HFFc6 (cell line): ENCODE measurements at regions not wholly inside any gene's neighbourhood (a gene's known extent, or its start where the extent isn't known, plus 50 kb on each side); places are given as distances from the start of the nearest gene placed in this dataset.
A peak's percentile ranks its signal among the peaks of the same experiment; 100 is the strongest.

Experiments
- DNase-seq: peaks from one replicate; pipeline ENCODE4 v3.0.0-alpha.2; 2018
- H3K27ac Mint-ChIP-seq: 2 replicates; pipeline ENCODE4 v1.8.0; 2020; ENCODE audit warnings: mild to moderate bottlenecking, mixed read lengths
- H3K27me3 Mint-ChIP-seq: 2 replicates; pipeline ENCODE4 v1.8.0; 2021; ENCODE audit warnings: mild to moderate bottlenecking, moderate library complexity, mixed read lengths; ENCODE audit not compliant: insufficient read depth
- H3K36me3 Mint-ChIP-seq: 2 replicates; pipeline ENCODE4 v1.8.0; 2021; ENCODE audit warnings: low read depth, mixed read lengths
- H3K4me1 Mint-ChIP-seq: 2 replicates; pipeline ENCODE4 v1.8.0; 2020; ENCODE audit warnings: low read depth, mixed read lengths
- H3K4me3 Mint-ChIP-seq: 2 replicates; pipeline ENCODE4 v1.8.0; 2020; ENCODE audit warnings: mild to moderate bottlenecking, moderate library complexity, mixed read lengths
- H3K9me3 Mint-ChIP-seq: 2 replicates; pipeline ENCODE4 v1.8.0; 2020; ENCODE audit warnings: mild to moderate bottlenecking, mixed read lengths
- TF ChIP-seq, protein P1 (sequence below): fragments of 200-600 bp; sonication (generic); IDR thresholded peaks from 2 replicates; pipeline ENCODE4 v1.5.0; 2021; ENCODE audit warnings: antibody characterized with exemption, mild to moderate bottlenecking

DNA sequence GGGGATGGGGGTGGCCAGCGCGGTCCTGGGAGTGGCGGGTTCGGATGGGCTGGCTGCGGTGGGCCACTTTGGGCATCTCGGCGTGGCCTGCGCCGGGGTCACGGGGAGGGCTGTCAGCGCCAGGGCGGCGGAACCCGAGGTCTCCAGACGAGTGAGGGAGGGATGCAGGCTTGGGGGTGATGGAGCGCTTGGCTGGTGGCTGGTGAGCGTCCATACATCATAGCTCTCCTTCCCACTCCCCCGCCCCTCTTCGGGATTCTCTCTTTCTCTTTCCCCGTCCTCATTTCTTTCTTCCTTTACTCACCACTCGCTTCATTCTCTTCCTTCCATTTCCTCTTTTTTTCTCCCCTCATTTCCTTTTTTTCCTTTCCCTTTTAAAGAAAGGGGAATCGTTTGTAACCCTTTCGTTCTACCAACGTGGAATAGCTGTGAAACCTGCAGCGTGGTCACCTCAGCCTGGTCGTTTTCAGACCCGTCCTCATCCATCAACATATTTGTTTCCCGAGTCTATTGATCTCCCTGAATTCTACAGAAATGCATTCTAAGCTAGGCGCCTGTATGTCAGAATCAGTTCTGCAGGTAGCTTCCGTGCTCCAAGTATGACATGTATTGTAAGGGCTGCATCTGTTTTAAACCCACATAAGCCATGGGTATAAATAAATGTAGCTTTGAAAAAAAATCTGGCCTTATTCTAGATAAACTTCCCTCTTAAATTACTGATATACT is 260.3 kb upstream of the E2F7 start:
- no peaks in the 10 kb centered on the region for H3K9me3 Mint-ChIP-seq
- peaks cover 25% of the 10 kb centered on the region for H3K27me3 Mint-ChIP-seq
- H3K4me1 Mint-ChIP-seq, result peaks cover 17% of the 10 kb centered on the region
- TF ChIP-seq, protein P1, sequence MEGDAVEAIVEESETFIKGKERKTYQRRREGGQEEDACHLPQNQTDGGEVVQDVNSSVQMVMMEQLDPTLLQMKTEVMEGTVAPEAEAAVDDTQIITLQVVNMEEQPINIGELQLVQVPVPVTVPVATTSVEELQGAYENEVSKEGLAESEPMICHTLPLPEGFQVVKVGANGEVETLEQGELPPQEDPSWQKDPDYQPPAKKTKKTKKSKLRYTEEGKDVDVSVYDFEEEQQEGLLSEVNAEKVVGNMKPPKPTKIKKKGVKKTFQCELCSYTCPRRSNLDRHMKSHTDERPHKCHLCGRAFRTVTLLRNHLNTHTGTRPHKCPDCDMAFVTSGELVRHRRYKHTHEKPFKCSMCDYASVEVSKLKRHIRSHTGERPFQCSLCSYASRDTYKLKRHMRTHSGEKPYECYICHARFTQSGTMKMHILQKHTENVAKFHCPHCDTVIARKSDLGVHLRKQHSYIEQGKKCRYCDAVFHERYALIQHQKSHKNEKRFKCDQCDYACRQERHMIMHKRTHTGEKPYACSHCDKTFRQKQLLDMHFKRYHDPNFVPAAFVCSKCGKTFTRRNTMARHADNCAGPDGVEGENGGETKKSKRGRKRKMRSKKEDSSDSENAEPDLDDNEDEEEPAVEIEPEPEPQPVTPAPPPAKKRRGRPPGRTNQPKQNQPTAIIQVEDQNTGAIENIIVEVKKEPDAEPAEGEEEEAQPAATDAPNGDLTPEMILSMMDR, result no peak
- no peaks in the 10 kb centered on the region for H3K36me3 Mint-ChIP-seq
- DNase-seq, result no peak
- H3K27ac Mint-ChIP-seq, result no peak overlapping the region
- peak overlapping the region; percentile 91 for H3K4me3 Mint-ChIP-seq

DNA sequence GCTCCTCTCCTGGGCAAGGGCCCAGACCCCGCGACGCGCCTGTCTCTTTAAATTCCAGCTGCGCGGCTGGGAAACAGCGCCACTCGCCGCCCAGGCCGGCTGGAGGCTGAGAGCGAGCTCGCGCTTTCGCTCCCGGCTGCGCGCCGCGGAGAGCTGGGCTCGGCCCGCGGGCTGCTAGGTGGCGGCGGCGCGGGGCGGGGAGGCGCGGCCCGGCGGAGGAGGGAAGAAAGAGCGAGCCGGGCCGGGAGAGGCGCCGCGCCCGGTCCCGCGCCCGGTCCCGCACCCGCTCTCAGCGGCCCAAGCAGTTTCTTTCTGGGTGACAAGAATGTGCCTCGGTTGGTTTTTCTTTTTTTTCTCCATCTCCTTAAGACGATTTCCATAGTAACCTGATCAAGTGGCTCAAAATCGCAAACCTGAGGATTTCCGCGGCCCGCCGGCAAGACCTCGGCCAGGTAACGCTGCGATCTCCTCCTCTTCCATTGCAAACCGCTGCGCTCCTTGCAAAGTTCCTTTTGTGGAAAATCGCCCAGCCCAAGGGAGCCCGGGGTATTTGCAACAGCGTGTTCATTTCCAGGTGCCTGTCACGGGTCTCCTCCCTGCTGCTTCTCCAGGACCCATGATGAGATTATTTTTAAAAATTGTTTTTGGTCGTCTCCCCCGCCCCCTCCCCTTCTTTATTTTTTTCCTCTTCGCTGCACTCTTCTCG is 259.5 kb upstream of the E2F7 start:
- Mint-ChIP-seq H3K36me3 (no peaks in the 10 kb centered on the region), H3K27ac (no peak overlapping the region), H3K4me1 (peaks cover 17% of the 10 kb centered on the region), H3K9me3 (no peaks in the 10 kb centered on the region), H3K4me3 (peak overlapping the region; percentile 91), H3K27me3 (peaks cover 25% of the 10 kb centered on the region)
- DNase-seq, result peak; percentile 37
- TF ChIP-seq, protein P1, result peak; percentile 71

DNA sequence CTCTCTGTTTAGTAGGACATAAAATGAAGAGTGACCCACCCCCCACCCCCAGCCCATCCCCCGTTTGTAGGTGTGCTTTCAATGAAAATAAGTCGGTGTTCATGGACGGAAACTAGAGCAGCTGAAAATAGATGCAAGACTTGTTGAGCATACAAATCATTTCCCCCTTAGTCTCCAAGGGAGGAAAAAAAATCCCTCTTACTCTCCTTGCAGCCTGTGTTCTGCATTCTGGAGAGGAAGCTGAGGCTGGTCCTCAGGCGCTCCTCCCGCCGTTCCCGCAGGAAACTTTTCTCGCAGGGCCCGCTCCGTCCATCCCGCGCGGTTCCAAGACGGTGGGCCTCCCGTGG is 259.0 kb upstream of the E2F7 start:
- Mint-ChIP-seq H3K9me3 (no peaks in the 10 kb centered on the region), H3K27me3 (peaks cover 25% of the 10 kb centered on the region), H3K27ac (no peak overlapping the region)

DNA sequence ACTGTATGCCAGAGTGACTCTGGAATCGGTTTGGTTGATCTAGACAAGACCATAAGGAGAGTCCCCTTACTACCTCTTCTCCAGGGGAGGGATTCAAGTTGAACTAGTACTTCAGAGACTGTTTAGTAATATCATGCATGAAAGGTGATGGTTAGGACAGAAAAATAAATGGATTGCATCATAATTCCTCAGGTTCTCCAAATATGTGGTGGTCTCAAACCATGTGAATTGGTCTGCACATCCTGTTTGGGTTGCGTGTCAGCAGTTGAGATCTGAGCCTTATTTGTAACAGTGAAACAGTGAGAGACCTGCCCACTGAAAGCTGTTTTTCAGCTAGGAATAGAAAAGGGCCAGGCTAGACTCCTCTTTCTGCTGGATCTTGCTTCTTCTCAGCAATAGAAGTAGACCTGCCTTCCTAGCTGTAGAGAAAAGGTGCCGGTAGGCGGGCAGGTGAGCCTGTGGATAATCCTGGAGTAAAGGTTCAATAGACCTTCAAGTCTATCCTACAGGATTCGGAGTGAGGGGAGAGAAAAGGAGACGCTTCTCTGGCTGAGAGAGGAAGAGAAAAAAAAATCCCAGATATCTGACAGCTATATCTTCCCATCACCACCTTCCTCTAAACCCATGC is 258.5 kb upstream of the E2F7 start:
- Mint-ChIP-seq H3K4me3 (peak overlapping the region; percentile 91), H3K9me3 (no peaks in the 10 kb centered on the region), H3K27ac (no peak overlapping the region), H3K36me3 (no peaks in the 10 kb centered on the region), H3K27me3 (peaks cover 25% of the 10 kb centered on the region), H3K4me1 (peaks cover 17% of the 10 kb centered on the region)
- DNase-seq, result no peak
- TF ChIP-seq, protein P1, result no peak

More for the DNA sequence above, 259.0 kb upstream of the E2F7 start:
- Mint-ChIP-seq H3K4me1 (peaks cover 17% of the 10 kb centered on the region), H3K36me3 (no peaks in the 10 kb centered on the region), H3K4me3 (peak overlapping the region; percentile 91)
- DNase-seq, result no peak
- TF ChIP-seq, protein P1, result no peak

DNA sequence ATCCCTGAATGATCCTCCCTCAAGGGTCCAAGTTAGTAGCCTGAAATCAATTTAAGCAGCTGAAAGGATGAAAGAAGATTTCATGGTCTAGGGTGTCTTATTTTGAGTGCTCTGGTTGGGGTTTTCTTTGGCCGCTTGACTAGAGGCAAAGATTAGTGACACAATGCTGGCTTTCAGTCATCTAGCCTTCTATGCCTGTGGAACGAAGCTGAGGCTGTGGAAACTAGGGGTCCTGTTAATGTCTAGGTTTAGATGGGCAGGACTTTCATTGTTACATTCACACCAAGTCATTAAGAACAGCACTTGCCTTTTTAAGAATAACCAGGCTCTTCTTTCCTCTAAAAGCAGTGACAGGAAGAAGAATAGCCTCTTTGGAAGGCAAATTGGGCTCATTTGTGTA is 253.8 kb upstream of the E2F7 start:
- H3K27ac Mint-ChIP-seq, result no peak overlapping the region
- H3K36me3 Mint-ChIP-seq, result no peaks in the 10 kb centered on the region
- TF ChIP-seq, protein P1, result no peak
- no peak overlapping the region for H3K4me3 Mint-ChIP-seq
- peaks cover 3% of the 10 kb centered on the region; the same call in 1 of the 2 replicates for H3K4me1 Mint-ChIP-seq
- DNase-seq, result no peak
- peaks cover under 1% of the 10 kb centered on the region for H3K27me3 Mint-ChIP-seq
- no peaks in the 10 kb centered on the region for H3K9me3 Mint-ChIP-seq
